HEK293T (cell line): ENCODE measurements at regions not wholly inside any gene's neighbourhood (a gene's known extent, or its start where the extent isn't known, plus 50 kb on each side); places are given as distances from the start of the nearest gene placed in this dataset.

Source experiments
- ARNT ChIP-seq: fragments of 450-650 bp; IDR thresholded peaks from 2 replicates; pipeline ENCODE4 v1.6.1; 2017; ENCODE audit warnings: mild to moderate bottlenecking
- BHLHE40 ChIP-seq: fragments of 450-650 bp; IDR thresholded peaks from 2 replicates; pipeline ENCODE4 v1.6.1; 2016; ENCODE audit warnings: mild to moderate bottlenecking, moderate library complexity, borderline replicate concordance
- CTBP1 ChIP-seq: fragments of 450-650 bp; IDR thresholded peaks from 2 replicates; pipeline ENCODE4 v1.6.1; 2016; ENCODE audit warnings: borderline replicate concordance
- FOXA1 ChIP-seq: fragments of 450-650 bp; IDR thresholded peaks from 2 replicates; pipeline ENCODE4 v1.6.1; 2016; ENCODE audit warnings: mild to moderate bottlenecking
- FOXK2 ChIP-seq: fragments of 450-650 bp; IDR thresholded peaks from 2 replicates; pipeline ENCODE4 v1.6.1; 2016; ENCODE audit warnings: mild to moderate bottlenecking
- FOXM1 ChIP-seq: fragments of 450-650 bp; IDR thresholded peaks from 2 replicates; pipeline ENCODE4 v1.6.1; 2017; ENCODE audit warnings: mild to moderate bottlenecking, borderline replicate concordance
- L3MBTL2 ChIP-seq: fragments of 450-650 bp; conservative IDR thresholded peaks from 2 replicates; pipeline ENCODE4 v1.6.1; 2016; ENCODE audit warnings: mild to moderate bottlenecking
- LEF1 ChIP-seq: fragments of 450-650 bp; IDR thresholded peaks from 2 replicates; pipeline ENCODE4 v1.6.1; 2017; ENCODE audit warnings: mild to moderate bottlenecking, borderline replicate concordance
- NFRKB ChIP-seq: fragments of 450-650 bp; IDR thresholded peaks from 2 replicates; pipeline ENCODE4 v1.6.1; 2016; ENCODE audit warnings: mild to moderate bottlenecking, moderate library complexity
- SP1 ChIP-seq: fragments of 450-650 bp; IDR thresholded peaks from 2 replicates; pipeline ENCODE4 v1.6.1; 2017
- SUZ12 ChIP-seq: fragments of 450-650 bp; IDR thresholded peaks from 2 replicates; pipeline ENCODE4 v1.6.1; 2016; ENCODE audit warnings: mild to moderate bottlenecking
- TARDBP ChIP-seq: fragments of 450-650 bp; IDR thresholded peaks from 2 replicates; pipeline ENCODE4 v1.6.1; 2016
- ZNF384 ChIP-seq: fragments of 450-650 bp; IDR thresholded peaks from 2 replicates; pipeline ENCODE4 v1.6.1; 2016

- TF ChIP-seq NFRKB: no peak
- no peak for TF ChIP-seq SUZ12
- no peak for TF ChIP-seq FOXM1
- no peak for TF ChIP-seq L3MBTL2
- no peak for TF ChIP-seq CTBP1
- no peak for TF ChIP-seq FOXK2
- no peak for TF ChIP-seq ZNF384
- TF ChIP-seq SP1: no peak
- TF ChIP-seq LEF1: no peak
- no peak for TF ChIP-seq TARDBP
- TF ChIP-seq BHLHE40: no peak
- TF ChIP-seq ARNT: no peak
- no peak for TF ChIP-seq FOXA1
Measured at GRCh38 chr1:38169121-38169520, 122.5 kb upstream of the POU3F1 start.
